Skeletal muscle tissue (tissue), 3 donors: ENCODE measurements at regions not wholly inside any gene's neighbourhood (a gene's known extent, or its start where the extent isn't known, plus 50 kb on each side); places are given as distances from the start of the nearest gene placed in this dataset.

Experiments
- H3K27ac ChIP-seq: one replicate; pipeline ENCODE4 v1.7.0; 2013; ENCODE audit warnings: mild to moderate bottlenecking, low read depth, low read length, inconsistent platforms
- H3K27me3 ChIP-seq, 3 donors: one replicate each; pipeline ENCODE4 v1.7.0; 2013; ENCODE audit warnings: low read length in 3 of 3; ENCODE audit not compliant: control insufficient read depth in 3 of 3, insufficient read depth in 3 of 3
- H3K36me3 ChIP-seq, 3 donors: one replicate each; pipeline ENCODE4 v1.7.0; 2013; ENCODE audit warnings: low read length in 3 of 3; ENCODE audit not compliant: control insufficient read depth in 3 of 3, insufficient read depth in 3 of 3
- H3K4me1 ChIP-seq, 3 donors: one replicate each; pipeline ENCODE4 v1.7.0; 2013; ENCODE audit warnings: low read length in 3 of 3, mild to moderate bottlenecking in 3 of 3; ENCODE audit not compliant: control insufficient read depth in 3 of 3, insufficient read depth in 3 of 3
- H3K4me3 ChIP-seq, 3 donors: one replicate each; pipeline ENCODE4 v1.7.0; 2013; ENCODE audit warnings: low read length in 3 of 3
- H3K9ac ChIP-seq, 3 donors: one replicate each; pipeline ENCODE4 v1.7.0; 2013; ENCODE audit warnings: low read length in 3 of 3, mild to moderate bottlenecking in 3 of 3, moderate library complexity in 2 of 3, low read depth in 1 of 3
- H3K9me3 ChIP-seq, 3 donors: one replicate each; pipeline ENCODE4 v1.7.0; 2013; ENCODE audit warnings: low read length in 3 of 3; ENCODE audit not compliant: control insufficient read depth in 3 of 3
- donor health status: Osteomylitis.

DNA sequence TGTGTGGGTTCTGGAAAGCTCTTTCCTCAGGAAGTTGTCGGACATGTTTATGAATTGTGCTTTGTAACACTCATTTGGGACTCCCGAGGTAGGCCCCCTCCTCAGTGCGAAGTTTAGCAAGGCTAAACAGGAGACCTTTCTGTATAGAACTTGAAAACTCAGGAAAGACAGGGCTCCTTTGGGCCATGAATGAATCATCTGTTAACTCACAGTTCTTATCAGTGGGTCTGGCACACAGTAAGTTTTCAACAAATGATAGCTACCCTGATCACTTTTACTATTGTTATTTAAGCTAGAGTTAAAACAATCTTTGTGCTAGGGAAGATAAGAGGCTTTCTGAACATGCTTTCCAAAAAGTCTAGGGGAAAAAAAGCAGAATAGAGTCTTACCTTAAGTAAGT lies 430.5 kb upstream of the ETAA1 start:
- no peaks in the 10 kb centered on the region for H3K36me3 ChIP-seq
- no peak overlapping the region for H3K9ac ChIP-seq
- H3K9me3 ChIP-seq = no peaks in the 10 kb centered on the region
- no peak overlapping the region for H3K27ac ChIP-seq
- no peaks in the 10 kb centered on the region for H3K27me3 ChIP-seq
- H3K4me1 ChIP-seq = no peaks in the 10 kb centered on the region
- H3K4me3 ChIP-seq = no peak overlapping the region

DNA sequence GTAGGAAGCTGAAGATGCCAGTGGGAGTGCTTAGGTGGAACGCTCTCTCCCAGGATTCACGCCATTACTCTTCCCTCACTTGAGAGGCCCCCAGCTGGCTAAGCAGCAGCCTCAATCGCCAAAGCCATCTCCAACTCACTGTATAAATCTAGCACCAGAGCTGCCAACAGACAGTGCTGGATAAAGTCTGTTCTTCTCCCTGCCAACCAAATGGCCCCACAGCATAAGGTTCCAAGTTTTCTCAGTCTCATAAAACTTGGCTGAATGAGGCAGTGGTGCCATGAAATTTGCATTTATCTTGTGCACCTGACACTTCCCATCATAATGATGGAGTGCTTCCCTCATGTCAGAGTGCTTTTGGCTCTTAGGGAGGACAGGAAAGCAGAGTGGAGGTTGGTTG lies 428.2 kb upstream of the ETAA1 start:
- Histone ChIP-seq H3K27me3 (no peaks in the 10 kb centered on the region), H3K9ac (no peak overlapping the region), H3K36me3 (no peaks in the 10 kb centered on the region), H3K4me3 (no peak overlapping the region), H3K9me3 (no peaks in the 10 kb centered on the region), H3K27ac (no peak overlapping the region), H3K4me1 (no peaks in the 10 kb centered on the region)

- no peaks in the 10 kb centered on the region for H3K27me3 ChIP-seq
- H3K4me3 ChIP-seq = no peak overlapping the region
- no peak overlapping the region for H3K9ac ChIP-seq
- H3K4me1 ChIP-seq = no peaks in the 10 kb centered on the region
- H3K9me3 ChIP-seq = no peaks in the 10 kb centered on the region
- no peak overlapping the region for H3K27ac ChIP-seq
- no peaks in the 10 kb centered on the region for H3K36me3 ChIP-seq
These were observed 416.1 kb upstream of the ETAA1 start for GRCh38 chr2:66981074-66981473.

DNA sequence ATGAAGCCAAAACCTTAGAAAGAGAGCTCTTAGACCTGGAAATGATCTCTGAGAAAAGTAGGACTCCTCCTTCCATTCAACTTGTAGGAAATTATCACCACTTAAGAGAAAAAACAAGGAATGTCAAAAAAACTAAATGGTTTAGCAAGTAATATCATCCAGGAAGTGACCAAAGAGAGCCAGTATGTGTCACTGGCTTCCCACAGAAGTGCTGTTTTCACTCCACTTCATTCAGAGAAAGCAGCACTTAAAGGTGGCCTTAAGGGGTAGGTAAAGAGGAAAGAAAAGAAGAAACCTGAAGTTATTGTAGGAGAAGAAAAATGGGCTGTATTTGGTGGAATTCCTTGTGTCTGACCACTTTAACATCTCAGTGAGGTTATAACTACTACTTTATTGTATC lies 414.4 kb upstream of the ETAA1 start:
- Histone ChIP-seq H3K27ac (no peak overlapping the region), H3K27me3 (no peaks in the 10 kb centered on the region), H3K4me1 (no peaks in the 10 kb centered on the region), H3K36me3 (no peaks in the 10 kb centered on the region), H3K4me3 (no peak overlapping the region), H3K9ac (no peak overlapping the region), H3K9me3 (no peaks in the 10 kb centered on the region)

DNA sequence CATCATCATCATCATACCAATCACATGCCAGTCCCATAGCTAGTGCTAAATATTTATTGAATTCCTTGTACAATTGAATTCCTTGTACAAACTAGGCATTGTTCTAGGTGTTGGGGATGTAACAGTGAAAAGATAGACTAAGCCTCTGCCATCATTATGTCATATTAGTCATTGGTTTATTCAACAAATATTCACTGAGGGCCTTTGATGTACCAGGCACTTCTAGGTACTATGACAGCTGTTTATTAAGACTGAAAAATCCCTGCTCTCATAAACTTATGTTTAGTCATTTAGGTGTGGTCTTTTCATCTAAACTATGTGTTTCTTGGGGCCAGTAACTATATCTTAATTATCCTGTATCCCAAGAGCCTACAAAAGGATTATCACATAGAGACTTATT lies 412.3 kb upstream of the ETAA1 start:
- Histone ChIP-seq H3K9me3 (no peaks in the 10 kb centered on the region), H3K4me3 (no peak overlapping the region), H3K4me1 (no peaks in the 10 kb centered on the region), H3K27me3 (no peaks in the 10 kb centered on the region), H3K9ac (no peak overlapping the region), H3K27ac (no peak overlapping the region), H3K36me3 (no peaks in the 10 kb centered on the region)

GRCh38 chr2:66985906-66986305 lies 411.2 kb upstream of the ETAA1 start:
- Histone ChIP-seq H3K4me3 (no peak overlapping the region), H3K9me3 (no peaks in the 10 kb centered on the region), H3K27ac (no peak overlapping the region), H3K36me3 (no peaks in the 10 kb centered on the region), H3K9ac (no peak overlapping the region), H3K4me1 (no peaks in the 10 kb centered on the region), H3K27me3 (no peaks in the 10 kb centered on the region)

DNA sequence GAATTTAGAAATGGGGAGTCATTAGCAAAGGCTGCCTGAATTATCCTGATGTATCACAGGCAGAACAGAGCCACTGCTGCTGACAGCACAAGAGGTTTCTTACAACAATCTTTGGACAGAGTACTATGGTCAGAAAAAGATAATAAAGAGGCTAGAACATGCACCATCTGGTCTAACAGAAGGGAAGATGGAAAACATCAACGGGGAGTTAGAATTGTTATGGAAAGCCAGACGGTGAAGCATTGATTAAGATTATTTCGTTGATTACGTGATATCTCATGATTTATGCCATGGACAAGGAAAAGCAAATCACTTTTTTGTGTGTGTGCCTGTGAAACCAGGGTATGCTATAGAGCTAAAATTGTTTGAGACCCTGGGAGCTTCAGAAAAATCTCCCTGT lies 409.4 kb upstream of the ETAA1 start:
- no peaks in the 10 kb centered on the region for H3K4me1 ChIP-seq
- H3K4me3 ChIP-seq = no peak overlapping the region
- H3K27me3 ChIP-seq = no peaks in the 10 kb centered on the region
- H3K27ac ChIP-seq = no peak overlapping the region
- no peaks in the 10 kb centered on the region for H3K36me3 ChIP-seq
- H3K9me3 ChIP-seq = no peaks in the 10 kb centered on the region
- H3K9ac ChIP-seq = no peak overlapping the region

DNA sequence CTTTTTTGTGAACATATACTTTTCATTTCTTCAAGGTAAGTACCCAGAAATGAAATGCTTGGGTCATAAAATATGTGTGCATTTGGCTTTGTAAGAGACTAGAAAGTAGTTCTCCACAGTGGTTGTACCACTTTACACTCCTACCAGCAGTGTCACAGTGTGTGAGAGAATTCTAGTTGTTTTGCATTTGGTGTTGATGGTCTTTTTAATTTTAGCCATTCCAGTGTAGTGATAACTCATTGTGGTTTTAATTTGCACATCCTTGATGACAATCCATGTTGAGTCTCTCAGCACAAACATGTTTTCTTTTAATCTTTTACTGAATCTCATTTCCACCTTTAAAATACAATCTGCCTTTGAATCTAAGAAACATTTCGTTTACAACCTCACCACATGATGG lies 402.5 kb upstream of the ETAA1 start:
- H3K9me3 ChIP-seq = no peaks in the 10 kb centered on the region
- H3K9ac ChIP-seq = no peak overlapping the region
- no peaks in the 10 kb centered on the region for H3K4me1 ChIP-seq
- H3K27ac ChIP-seq = no peak overlapping the region
- no peaks in the 10 kb centered on the region for H3K27me3 ChIP-seq
- no peak overlapping the region for H3K4me3 ChIP-seq
- H3K36me3 ChIP-seq = no peaks in the 10 kb centered on the region

GRCh38 chr2:66995636-66996035 lies 401.5 kb upstream of the ETAA1 start:
- Histone ChIP-seq H3K27ac (no peak overlapping the region), H3K36me3 (no peaks in the 10 kb centered on the region), H3K9me3 (no peaks in the 10 kb centered on the region), H3K4me1 (no peaks in the 10 kb centered on the region), H3K4me3 (no peak overlapping the region), H3K27me3 (no peaks in the 10 kb centered on the region), H3K9ac (no peak overlapping the region)

GRCh38 chr2:67002618-67003371 lies 394.3 kb upstream of the ETAA1 start:
- H3K27ac ChIP-seq = no peak overlapping the region
- no peaks in the 10 kb centered on the region for H3K36me3 ChIP-seq
- no peaks in the 10 kb centered on the region for H3K9me3 ChIP-seq
- no peaks in the 10 kb centered on the region for H3K4me1 ChIP-seq
- no peak overlapping the region for H3K9ac ChIP-seq
- no peak overlapping the region for H3K4me3 ChIP-seq
- no peaks in the 10 kb centered on the region for H3K27me3 ChIP-seq
